ENCODE measurements at regions not wholly inside any gene's neighbourhood (a gene's known extent, or its start where the extent isn't known, plus 50 kb on each side); places are given as distances from the start of the nearest gene placed in this dataset.
"Not testable (repeated sequence)": the region's sequence is repeated elsewhere in the genome, so short reads cannot be mapped to it uniquely, and the experiment has no call there.

- TF ChIP-seq CTCF (conservative IDR thresholded peaks at IDR 0.05; ENCODE audit: low read depth, low read length); POLR2A (IDR thresholded peaks at IDR 0.05; ENCODE audit: low read depth, low read length); USF2 (IDR thresholded peaks at IDR 0.05; ENCODE audit: low read depth, low read length); RAD21 (IDR thresholded peaks at IDR 0.05; ENCODE audit: low read length); ELK1 (IDR thresholded peaks at IDR 0.05; ENCODE audit: borderline replicate concordance, low read depth, low read length); RFX5 (IDR thresholded peaks at IDR 0.05; ENCODE audit: low read depth, low read length); CEBPB (IDR thresholded peaks at IDR 0.05; ENCODE audit: low read depth, low read length); MAFK (IDR thresholded peaks at IDR 0.05; ENCODE audit: low read depth, low read length); MAZ (IDR thresholded peaks at IDR 0.05; ENCODE audit: borderline replicate concordance, low read depth, low read length); FOS (IDR thresholded peaks at IDR 0.05; ENCODE audit: low read depth, low read length); BHLHE40 (IDR thresholded peaks at IDR 0.05; ENCODE audit: low read depth, low read length); CHD1 (IDR thresholded peaks at IDR 0.05; ENCODE audit: low read depth, low read length); NFE2L2 (IDR thresholded peaks at IDR 0.05; ENCODE audit: low read depth, low read length): not testable (repeated sequence)
Observed at GRCh38 chr6:27146456-27146705, 101.1 kb upstream of the PRSS16 start.

Data from IMR-90 (cell line).